Gastrocnemius medialis (tissue), 4 donors: ENCODE measurements at regions not wholly inside any gene's neighbourhood (a gene's known extent, or its start where the extent isn't known, plus 50 kb on each side); places are given as distances from the start of the nearest gene placed in this dataset.

ENCODE experiments used
- ATAC-seq, 2 donors: fragments of 150-250 bp; one replicate each; pipeline ENCODE4 v1.9.1; 2016
- DNase-seq, 2 donors: peaks; one replicate each; pipeline ENCODE4 v3.0.0-alpha.2; 2019
- H3K27ac ChIP-seq, 4 donors: fragments of 200-600 bp; sonication (generic); 1 replicate in 1 of 4; 2 replicates in 3 of 4; pipeline ENCODE4 v1.5.1; 2016 to 2018; ENCODE audit warnings: mild to moderate bottlenecking in 2 of 4, moderate library complexity in 1 of 4
- H3K27me3 ChIP-seq, 3 donors: fragments of 200-600 bp; sonication (generic) in 2 of 3; 1 replicate in 1 of 3; 2 replicates in 2 of 3; pipeline versions ENCODE4 v1.5.1 to v1.6.0; 2016 to 2019; ENCODE audit warnings: mild to moderate bottlenecking in 1 of 3, moderate library complexity in 1 of 3
- H3K36me3 ChIP-seq, 2 donors: fragments of 200-600 bp; sonication (generic) in 1 of 2; one replicate each; pipeline ENCODE4 v1.5.1; 2017 to 2018
- H3K4me1 ChIP-seq, 2 donors: fragments of 200-600 bp; sonication (generic) in 1 of 2; one replicate each; pipeline ENCODE4 v1.5.1; 2016 to 2017; ENCODE audit warnings: mild to moderate bottlenecking in 2 of 2
- H3K4me3 ChIP-seq, 4 donors: fragments of 200-600 bp; sonication (generic) in 3 of 4; 1 replicate in 1 of 4; 2 replicates in 3 of 4; pipeline ENCODE4 v1.5.1; 2016 to 2019; ENCODE audit warnings: mild to moderate bottlenecking in 2 of 4
- H3K9me3 ChIP-seq, 3 donors: fragments of 200-600 bp; sonication (generic) in 2 of 3; 1 replicate in 1 of 3; 2 replicates in 2 of 3; pipeline ENCODE4 v1.5.1; 2016 to 2019
- CTCF ChIP-seq, 5 experiments: fragments of 450-650 bp in 3 of 5; fragments of 200-600 bp in 2 of 5; sonication (generic) in 2 of 5; IDR thresholded peaks in 4 of 5; conservative IDR thresholded peaks in 1 of 5; 1 replicate in 4 of 5; 2 replicates in 1 of 5; pipeline ENCODE4 v1.5.1; 2016 to 2019; ENCODE audit warnings: antibody characterized with exemption in 5 of 5, mild to moderate bottlenecking in 3 of 5, moderate library complexity in 3 of 5
- POLR2A ChIP-seq, 2 donors: fragments of 450-650 bp; IDR thresholded peaks; one replicate each; pipeline ENCODE4 v1.6.1; 2017; ENCODE audit warnings: antibody characterized with exemption in 2 of 2, mild to moderate bottlenecking in 2 of 2, moderate library complexity in 2 of 2
- in situ Hi-C, 4 donors: fragments of 200-750 bp; cut with MboI; loops; one replicate each; pipeline versions ENCODE4 v1.15.0 to v1.8.0; 2017; ENCODE audit warnings: low sequenced_read_pairs in 4 of 4
- intact Hi-C: fragments of 100-400 bp; cut with DNase I; formaldehyde crosslinking; loops from one replicate; pipeline ENCODE4 v1.15.1; 2023; ENCODE audit warnings: low total_unique reads

- DNase-seq: no peak
- Histone ChIP-seq H3K4me1 (no peaks in the 10 kb centered on the region), H3K4me3 (no peak overlapping the region), H3K36me3 (no peaks in the 10 kb centered on the region), H3K27ac (no peak overlapping the region), H3K27me3 (no peaks in the 10 kb centered on the region), H3K9me3 (no peaks in the 10 kb centered on the region)
- no peak for TF ChIP-seq CTCF (IDR thresholded peaks at IDR 0.05 in 4 of 5, conservative IDR thresholded peaks at IDR 0.05 in 1 of 5)
- TF ChIP-seq POLR2A (IDR thresholded peaks at IDR 0.05): no peak
- no peak for ATAC-seq
- in situ Hi-C loops: no loop called here
- intact Hi-C loops: no loop called here
Observed at GRCh38 chr3:74036102-74036501, 411.4 kb upstream of the PDZRN3 start.

GRCh38 chr3:74033806-74034205 is 409.1 kb upstream of the PDZRN3 start:
- intact Hi-C loops: no loop called here

GRCh38 chr3:74033381-74033780 is 408.6 kb upstream of the PDZRN3 start:
- H3K4me1 ChIP-seq: no peaks in the 10 kb centered on the region
- H3K27ac ChIP-seq: no peak overlapping the region
- in situ Hi-C loops: no loop called here
- H3K36me3 ChIP-seq: no peaks in the 10 kb centered on the region
- H3K9me3 ChIP-seq: no peaks in the 10 kb centered on the region
- H3K4me3 ChIP-seq: no peak overlapping the region
- TF ChIP-seq POLR2A (IDR thresholded peaks at IDR 0.05) (no peak), CTCF (IDR thresholded peaks at IDR 0.05 in 4 of 5, conservative IDR thresholded peaks at IDR 0.05 in 1 of 5) (no peak)
- ATAC-seq (no peak), DNase-seq (no peak)
- intact Hi-C loops: no loop called here
- H3K27me3 ChIP-seq: no peaks in the 10 kb centered on the region

More at GRCh38 chr3:74033806-74034205, 409.1 kb upstream of the PDZRN3 start:
- Histone ChIP-seq H3K4me1 (no peaks in the 10 kb centered on the region), H3K4me3 (no peak overlapping the region), H3K9me3 (no peaks in the 10 kb centered on the region), H3K36me3 (no peaks in the 10 kb centered on the region), H3K27me3 (no peaks in the 10 kb centered on the region), H3K27ac (no peak overlapping the region)
- ATAC-seq (no peak), DNase-seq (no peak)
- in situ Hi-C loops: no loop called here
- TF ChIP-seq POLR2A (IDR thresholded peaks at IDR 0.05): no peak

DNA sequence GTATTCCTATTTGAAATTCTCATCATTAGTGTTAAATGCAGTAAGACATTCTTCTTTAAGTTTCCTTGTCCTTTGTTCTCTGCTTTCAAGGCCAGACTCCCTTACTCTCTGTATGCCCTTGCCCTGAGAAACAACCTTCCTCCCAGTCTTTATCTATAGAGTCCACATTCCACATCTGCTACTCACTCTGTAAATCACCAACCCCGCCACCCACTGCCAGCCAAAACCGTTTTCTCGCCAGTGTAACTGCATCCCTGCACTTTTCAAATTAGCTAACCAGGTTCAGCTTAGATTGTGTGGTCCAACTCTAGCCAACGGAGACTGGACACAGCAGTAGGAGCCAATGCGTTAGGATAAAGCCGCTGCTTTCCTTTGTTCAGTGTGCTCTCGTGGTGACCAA is 402.4 kb upstream of the PDZRN3 start:
- intact Hi-C loops: no loop called here
- Histone ChIP-seq H3K9me3 (no peaks in the 10 kb centered on the region), H3K4me3 (no peak overlapping the region), H3K4me1 (no peaks in the 10 kb centered on the region), H3K27ac (no peak overlapping the region), H3K27me3 (no peaks in the 10 kb centered on the region), H3K36me3 (no peaks in the 10 kb centered on the region)
- in situ Hi-C loops: no loop called here
- TF ChIP-seq POLR2A (IDR thresholded peaks at IDR 0.05) (no peak), CTCF (IDR thresholded peaks at IDR 0.05 in 4 of 5, conservative IDR thresholded peaks at IDR 0.05 in 1 of 5) (no peak)
- ATAC-seq: no peak
- no peak for DNase-seq

DNA sequence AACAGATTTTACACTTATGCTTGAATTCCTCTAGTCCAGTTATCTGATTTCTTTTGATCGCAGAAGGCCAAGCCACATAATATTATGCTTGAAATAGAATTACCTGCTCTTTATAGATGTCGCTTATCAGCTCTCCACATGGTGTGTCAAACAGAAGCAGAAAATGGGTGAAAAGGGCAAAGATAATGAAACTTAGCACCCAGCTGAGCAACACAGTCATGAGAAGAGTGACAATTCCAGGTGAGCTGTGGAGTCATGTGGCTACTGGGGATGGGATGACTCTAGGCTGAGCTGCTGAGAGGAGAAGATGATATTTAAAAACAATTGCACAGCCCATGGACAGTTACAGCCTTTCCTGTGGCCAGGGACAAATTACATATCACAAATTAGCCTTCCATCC is 398.7 kb upstream of the PDZRN3 start:
- intact Hi-C loops: no loop called here
- DNase-seq (no peak), ATAC-seq (no peak)

More for the DNA sequence above, 398.7 kb upstream of the PDZRN3 start:
- no peaks in the 10 kb centered on the region for H3K27me3 ChIP-seq
- no peak overlapping the region for H3K4me3 ChIP-seq
- H3K36me3 ChIP-seq: no peaks in the 10 kb centered on the region
- in situ Hi-C loops: no loop called here
- H3K9me3 ChIP-seq: no peaks in the 10 kb centered on the region
- no peaks in the 10 kb centered on the region for H3K4me1 ChIP-seq
- no peak overlapping the region for H3K27ac ChIP-seq
- TF ChIP-seq CTCF (IDR thresholded peaks at IDR 0.05 in 4 of 5, conservative IDR thresholded peaks at IDR 0.05 in 1 of 5) (no peak), POLR2A (IDR thresholded peaks at IDR 0.05) (no peak)
